ENCODE measurements at regions not wholly inside any gene's neighbourhood (a gene's known extent, or its start where the extent isn't known, plus 50 kb on each side); places are given as distances from the start of the nearest gene placed in this dataset.

DNA sequence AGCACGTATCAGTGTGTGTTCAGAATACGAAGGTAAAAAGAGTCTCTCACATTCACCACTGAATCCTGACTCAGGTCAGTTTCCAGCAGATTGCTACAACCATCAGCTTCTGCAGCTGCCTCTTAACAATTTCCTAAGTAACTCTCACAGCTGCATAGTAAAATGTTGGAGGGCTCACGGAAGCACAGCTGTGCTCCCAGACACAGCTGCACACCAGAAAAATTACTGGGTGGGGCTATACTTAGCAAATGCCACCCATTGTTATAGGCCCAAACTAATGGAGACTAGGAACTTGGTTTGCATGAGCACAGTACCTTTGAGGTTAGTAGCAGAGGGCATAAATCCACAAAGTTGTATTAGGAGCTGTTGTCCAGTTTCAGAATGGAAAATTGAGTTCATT, 153.9 kb upstream of the ERBB4 start:
- no peak for DNase-seq

DNA sequence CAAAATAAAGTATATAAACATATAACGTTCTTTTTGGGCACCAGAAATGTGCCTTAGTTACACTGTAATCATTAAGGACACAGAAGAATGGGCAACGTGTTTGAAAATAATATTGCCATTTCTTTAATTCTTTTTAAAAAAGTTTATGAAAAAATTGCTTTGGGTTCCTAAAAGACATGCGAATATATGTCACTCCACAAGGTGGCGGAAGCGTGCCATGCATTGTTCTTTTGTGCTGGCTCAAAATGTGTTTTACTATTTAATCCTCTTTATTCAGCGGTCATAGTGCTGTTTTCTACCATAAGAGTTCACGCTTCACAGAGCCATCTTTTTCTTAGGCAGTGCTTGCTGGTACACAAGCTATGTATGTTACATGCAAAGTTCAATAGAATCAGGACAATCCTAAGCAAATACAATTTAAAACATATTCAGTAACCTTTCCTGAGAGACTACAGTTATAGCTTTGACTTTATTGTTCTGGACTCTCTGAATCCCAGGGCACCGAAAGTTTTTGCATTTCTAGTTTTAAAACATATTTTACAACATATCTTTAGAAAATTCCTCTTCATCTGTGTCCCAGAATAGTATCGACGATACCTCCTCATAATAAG, 147.8 kb upstream of the ERBB4 start:
- peak; percentile 73 for DNase-seq

DNA sequence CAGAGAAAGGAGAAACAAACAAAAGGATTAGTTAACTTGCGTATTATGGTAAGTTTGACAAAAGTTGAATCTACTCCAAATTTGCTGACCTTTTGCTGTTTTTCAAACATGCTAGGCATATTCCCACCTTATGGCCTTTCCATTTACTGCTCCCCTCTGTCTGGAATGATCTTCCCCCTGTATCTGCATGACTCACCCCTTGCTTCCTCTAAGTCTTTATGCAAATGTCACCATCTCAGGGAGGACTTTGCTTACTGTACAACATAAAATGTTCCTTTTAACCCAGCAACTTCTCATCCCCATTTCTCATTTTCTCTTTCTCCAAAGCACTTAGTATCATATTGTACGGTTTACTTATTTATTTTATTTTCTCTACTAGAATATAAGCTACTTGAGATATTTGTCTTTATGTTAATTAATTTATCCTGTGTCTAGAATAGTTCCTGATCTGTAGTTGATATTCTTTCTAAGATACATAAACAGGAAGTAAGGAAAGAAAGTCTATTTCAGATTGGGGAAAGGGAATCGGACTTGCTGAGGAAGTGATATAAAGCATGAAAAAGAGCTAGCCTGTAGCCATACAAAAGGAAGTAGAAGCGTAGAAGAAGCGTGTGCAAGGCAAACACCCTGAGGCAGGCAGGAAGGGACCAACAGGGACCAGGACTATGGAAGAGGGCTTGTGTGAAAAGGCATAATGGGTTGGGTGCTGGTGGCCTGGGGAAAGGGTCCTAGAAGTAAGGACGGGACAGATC, 144.9 kb upstream of the ERBB4 start:
- peak; percentile 5 for DNase-seq

DNA sequence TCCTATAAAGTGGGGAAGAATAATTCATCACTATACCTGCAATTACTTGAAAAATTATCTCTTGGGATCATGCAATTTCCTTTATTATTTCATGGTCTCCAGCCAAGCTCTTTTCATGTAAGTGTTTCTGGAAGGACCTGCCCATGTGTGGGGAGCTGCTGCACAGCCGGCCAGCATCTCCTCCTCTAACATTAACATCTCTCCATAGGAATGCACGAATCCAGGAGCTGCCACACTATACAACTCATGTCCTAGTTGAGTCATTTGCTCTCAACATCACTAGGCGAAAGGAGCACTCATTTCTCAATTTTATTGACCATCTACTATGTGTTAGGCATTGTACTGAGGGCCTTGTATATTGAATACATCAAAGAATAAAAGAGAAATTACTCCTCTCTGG, 144.3 kb upstream of the ERBB4 start:
- no peak for DNase-seq

GRCh38 chr2:212677466-212677865, 138.9 kb upstream of the ERBB4 start:
- no peak for DNase-seq

- no peak for DNase-seq
Observed at GRCh38 chr2:212672186-212672585, 133.6 kb upstream of the ERBB4 start.

GRCh38 chr2:212669761-212670160, 131.2 kb upstream of the ERBB4 start:
- no peak for DNase-seq

DNA sequence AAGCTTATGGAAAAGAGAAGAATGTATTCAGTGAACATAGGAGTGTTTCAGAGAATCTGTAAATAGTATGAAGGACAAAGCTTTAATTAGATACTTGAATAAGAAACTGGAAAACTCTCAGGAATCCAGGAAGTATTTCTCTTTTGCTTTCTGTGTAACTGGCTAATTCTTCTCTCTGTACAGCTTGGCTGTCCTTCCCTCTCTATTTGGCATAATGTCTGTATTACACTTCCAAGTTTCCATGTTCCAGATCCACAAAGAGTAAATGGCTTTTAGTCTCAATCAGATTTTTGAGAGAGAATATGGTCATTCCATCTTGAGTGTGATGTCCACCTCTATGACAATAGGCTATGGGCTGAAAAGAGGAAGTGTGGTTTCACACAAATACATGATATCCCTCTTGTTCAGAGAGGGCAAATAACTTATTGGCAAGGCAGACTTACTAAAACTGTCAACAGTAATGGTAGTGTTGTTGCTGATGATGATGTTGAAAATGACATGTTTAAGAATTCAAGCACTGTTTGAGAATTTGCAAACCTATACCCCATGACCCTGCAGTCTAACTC, 129.2 kb upstream of the ERBB4 start:
- DNase-seq = no peak

GRCh38 chr2:212665948-212666347, 127.3 kb upstream of the ERBB4 start:
- no peak for DNase-seq

DNA sequence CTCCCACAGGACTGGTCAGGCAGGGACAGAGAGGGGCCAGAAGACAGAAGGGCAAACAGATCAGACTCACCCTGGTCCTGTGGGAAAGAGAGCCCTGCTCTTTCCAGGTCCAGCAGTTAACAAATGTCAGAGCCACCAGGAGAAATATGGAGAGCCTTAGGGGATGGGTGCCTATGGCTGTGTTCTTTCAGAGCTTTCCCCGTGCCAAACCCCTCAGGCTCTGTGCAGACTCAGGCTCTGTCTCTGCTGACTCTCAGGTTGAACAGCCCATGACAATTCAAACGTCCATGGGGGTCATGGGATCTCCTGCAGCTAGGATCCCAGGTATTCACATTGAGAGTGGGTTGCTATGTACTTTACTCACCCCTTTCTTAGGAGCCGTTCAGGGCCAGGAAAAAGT, 120.8 kb upstream of the ERBB4 start:
- no peak for DNase-seq

- no peak for DNase-seq
Observed at GRCh38 chr2:212649646-212650045, 111.0 kb upstream of the ERBB4 start.

GRCh38 chr2:212646698-212647366, 108.2 kb upstream of the ERBB4 start:
- no peak for DNase-seq

GRCh38 chr2:212644195-212644837, 105.7 kb upstream of the ERBB4 start:
- DNase-seq = no peak

DNA sequence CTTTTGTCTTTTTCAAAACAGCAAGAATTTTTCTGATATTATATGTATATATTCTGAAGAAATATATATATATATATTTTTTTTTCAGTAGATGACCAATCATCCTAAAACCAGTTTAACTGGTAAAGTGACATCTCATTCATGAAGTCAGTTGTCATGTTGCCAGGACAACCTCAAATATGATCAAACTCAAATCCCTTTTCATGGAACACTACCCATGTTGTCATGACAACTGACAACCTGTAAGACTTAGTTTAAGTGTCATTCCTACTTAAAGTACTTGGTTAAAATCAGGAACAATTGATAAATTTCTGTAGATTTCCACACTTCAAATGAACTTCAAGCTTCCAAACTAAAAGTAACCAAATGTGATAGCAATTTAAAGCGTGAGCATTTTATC, 101.8 kb upstream of the ERBB4 start:
- no peak for DNase-seq

DNA sequence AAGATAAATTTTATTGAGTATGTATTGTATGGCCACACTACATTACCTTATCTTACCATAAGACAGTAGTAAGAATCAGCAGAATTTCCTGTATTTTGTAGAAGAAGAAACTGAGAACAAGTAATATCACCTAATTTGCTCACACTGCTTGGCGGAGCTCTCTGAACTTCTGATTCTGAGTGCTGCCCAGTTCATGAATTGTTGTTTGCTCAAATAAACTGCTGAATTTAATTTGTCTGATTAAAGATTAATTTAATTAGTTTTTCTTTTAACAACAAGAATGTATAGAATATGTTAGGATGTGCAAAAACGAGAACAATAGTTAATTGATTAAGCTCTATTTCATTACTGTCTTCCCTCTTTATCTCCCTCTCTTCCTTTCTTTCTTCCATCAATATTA, 100.1 kb upstream of the ERBB4 start:
- DNase-seq = no peak

DNA sequence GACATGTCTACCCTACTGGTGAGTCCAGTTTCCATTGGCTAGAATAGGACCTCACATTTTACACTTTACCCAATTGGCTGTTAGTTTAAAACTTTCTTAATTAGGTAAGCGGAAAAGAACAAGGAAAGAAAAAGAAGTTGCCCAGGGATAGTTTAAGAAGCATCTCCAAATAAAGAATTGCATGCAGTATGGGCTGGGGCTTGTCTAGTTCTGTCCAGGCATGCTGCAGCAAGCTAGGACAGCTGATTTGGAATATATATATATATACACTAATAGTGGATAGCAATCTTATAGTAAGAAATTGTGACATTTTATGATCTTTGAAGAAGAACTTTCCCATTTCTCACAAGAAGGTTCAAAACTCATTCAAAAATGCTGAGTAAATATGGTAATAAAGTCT, 90.0 kb upstream of the ERBB4 start:
- DNase-seq = no peak

DNA sequence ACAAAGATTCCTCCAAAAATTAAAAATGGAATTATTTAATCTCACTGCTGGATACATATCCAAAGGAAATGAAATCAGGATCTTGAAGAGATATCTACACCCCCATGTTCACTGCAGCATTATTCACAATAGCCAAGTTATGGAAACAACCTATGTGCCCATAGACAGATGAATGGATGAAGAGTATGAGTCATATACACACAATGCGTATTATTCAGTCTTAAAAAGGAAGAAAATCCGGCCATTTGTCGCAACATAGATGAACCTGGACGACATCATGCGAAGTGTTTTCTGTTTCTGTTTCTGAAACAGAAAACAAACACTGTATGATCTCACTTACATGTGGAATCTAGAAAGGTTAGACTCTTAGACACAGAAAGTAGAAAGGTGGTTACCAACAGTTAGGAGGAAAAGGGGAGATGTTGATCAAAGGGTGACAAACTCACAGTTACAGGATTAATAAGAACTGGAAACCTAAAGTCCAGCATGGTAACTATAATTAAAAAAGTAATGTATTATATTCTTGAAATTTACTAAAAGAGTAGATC, 87.8 kb upstream of the ERBB4 start:
- DNase-seq = no peak

- no peak for DNase-seq
Observed at GRCh38 chr2:212619954-212620353, 81.4 kb upstream of the ERBB4 start.

DNA sequence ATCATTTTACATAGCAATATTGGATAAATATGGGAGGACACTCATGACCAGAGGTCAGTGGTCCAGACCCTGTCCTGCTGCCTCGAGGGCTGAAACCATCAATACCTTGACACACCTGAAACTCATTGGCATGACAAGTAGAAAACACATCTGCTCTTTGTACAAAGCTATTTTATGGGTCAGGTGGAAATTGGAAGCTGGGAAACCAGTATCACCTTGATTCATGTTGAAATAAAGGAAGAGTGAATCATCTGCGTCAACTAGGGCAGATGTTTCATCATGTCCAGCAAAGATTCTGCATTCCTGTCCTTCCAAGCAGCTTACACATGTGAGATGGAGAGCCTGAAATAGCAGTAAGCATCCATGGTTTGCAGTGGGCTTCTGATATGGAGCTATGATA, 80.0 kb upstream of the ERBB4 start:
- DNase-seq = no peak

DNA sequence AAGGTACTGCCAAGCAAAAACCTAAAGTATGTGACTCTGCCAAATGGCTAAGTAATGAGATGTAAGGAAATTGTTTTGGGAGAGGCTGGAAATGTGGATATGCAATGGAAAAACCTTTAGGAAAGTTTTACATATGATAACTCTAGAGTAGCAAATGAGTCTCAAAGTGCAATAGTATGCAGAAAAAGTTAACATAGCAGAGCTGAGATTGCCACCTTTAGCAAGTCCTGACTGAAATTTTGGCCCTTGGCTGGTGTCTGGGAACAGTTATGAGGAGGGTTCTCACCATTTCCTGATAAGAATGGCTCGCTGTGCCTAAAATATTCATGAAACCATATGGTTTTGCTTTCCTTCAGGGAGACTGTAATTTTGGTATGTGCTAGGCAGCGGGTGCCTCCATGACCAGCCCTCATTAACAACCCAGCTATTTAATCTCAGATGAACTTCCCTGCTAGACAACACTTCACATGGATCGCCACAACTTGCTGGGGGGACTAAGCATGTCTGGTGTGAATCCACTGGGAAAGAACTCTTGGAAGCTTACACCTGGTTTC, 72.3 kb upstream of the ERBB4 start:
- DNase-seq = no peak

GRCh38 chr2:212609479-212609878, 70.9 kb upstream of the ERBB4 start:
- DNase-seq = no peak

GRCh38 chr2:212607080-212607479, 68.5 kb upstream of the ERBB4 start:
- no peak for DNase-seq

DNA sequence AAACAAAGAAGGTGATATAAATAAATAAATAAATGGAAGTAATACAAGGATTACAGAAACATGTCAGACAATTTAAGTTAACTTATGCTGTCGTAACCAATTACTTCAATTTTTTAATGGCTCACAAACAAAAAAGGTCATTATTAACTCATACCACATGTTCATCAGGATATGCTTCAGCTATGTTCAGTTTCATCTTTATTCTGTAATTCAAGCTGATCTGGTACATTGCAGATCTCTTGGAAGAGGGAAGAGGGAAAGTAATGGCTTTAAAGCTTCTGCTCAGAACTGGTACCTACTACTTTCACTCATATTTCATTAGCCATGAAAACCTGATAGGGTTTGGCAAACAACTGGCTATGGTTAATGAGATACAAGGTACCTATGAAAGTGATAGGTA, 67.6 kb upstream of the ERBB4 start:
- no peak for DNase-seq

Data from dermis blood vessel endothelial cell (primary cell).